ENCODE measurements at regions not wholly inside any gene's neighbourhood (a gene's known extent, or its start where the extent isn't known, plus 50 kb on each side); places are given as distances from the start of the nearest gene placed in this dataset.
"Not testable (repeated sequence)": the region's sequence is repeated elsewhere in the genome, so short reads cannot be mapped to it uniquely, and the experiment has no call there.

- no peak for DNase-seq
- H3K27me3 Mint-ChIP-seq (ENCODE audit: insufficient read depth) = no peaks in the 10 kb centered on the region
Measured at GRCh38 chr5:174581479-174581878, 142.9 kb upstream of the MSX2 start.

GRCh38 chr5:174581894-174582293, 142.5 kb upstream of the MSX2 start:
- TF ChIP-seq CTCF (IDR thresholded peaks at IDR 0.05) = no peak
- H3K4me3 Mint-ChIP-seq = no peak overlapping the region
- no peak for DNase-seq
- no peak overlapping the region for H3K27ac Mint-ChIP-seq
- H3K27me3 Mint-ChIP-seq (ENCODE audit: insufficient read depth) = no peaks in the 10 kb centered on the region
- peaks cover 4% of the 10 kb centered on the region; the same call in 1 of the 2 replicates for H3K36me3 Mint-ChIP-seq (ENCODE audit: low read depth)
- no peaks in the 10 kb centered on the region for H3K4me1 Mint-ChIP-seq (ENCODE audit: low read depth)
- H3K9me3 Mint-ChIP-seq = peaks cover 37% of the 10 kb centered on the region

More at GRCh38 chr5:174581479-174581878, 142.9 kb upstream of the MSX2 start:
- no peak overlapping the region for H3K27ac Mint-ChIP-seq
- no peak overlapping the region for H3K4me3 Mint-ChIP-seq
- peaks cover 34% of the 10 kb centered on the region for H3K9me3 Mint-ChIP-seq
- no peak; the same call in 1 of the 2 replicates for TF ChIP-seq CTCF (IDR thresholded peaks at IDR 0.05)
- H3K36me3 Mint-ChIP-seq (ENCODE audit: low read depth) = peaks cover 4% of the 10 kb centered on the region; the same call in 1 of the 2 replicates
- no peaks in the 10 kb centered on the region for H3K4me1 Mint-ChIP-seq (ENCODE audit: low read depth)

- no peak for TF ChIP-seq CTCF (IDR thresholded peaks at IDR 0.05)
- H3K4me1 Mint-ChIP-seq (ENCODE audit: low read depth) = no peaks in the 10 kb centered on the region
- no peak overlapping the region for H3K27ac Mint-ChIP-seq
- no peak for DNase-seq
- H3K4me3 Mint-ChIP-seq = no peak overlapping the region
- peaks cover 4% of the 10 kb centered on the region; the same call in 1 of the 2 replicates for H3K36me3 Mint-ChIP-seq (ENCODE audit: low read depth)
- no peaks in the 10 kb centered on the region for H3K27me3 Mint-ChIP-seq (ENCODE audit: insufficient read depth)
- peaks cover 37% of the 10 kb centered on the region for H3K9me3 Mint-ChIP-seq
Measured at GRCh38 chr5:174583071-174583470, 141.3 kb upstream of the MSX2 start.

- no peak overlapping the region for H3K27ac Mint-ChIP-seq
- no peak overlapping the region for H3K4me3 Mint-ChIP-seq
- H3K4me1 Mint-ChIP-seq (ENCODE audit: low read depth) = no peaks in the 10 kb centered on the region
- peaks cover 4% of the 10 kb centered on the region; the same call in 1 of the 2 replicates for H3K36me3 Mint-ChIP-seq (ENCODE audit: low read depth)
- peaks cover 40% of the 10 kb centered on the region for H3K9me3 Mint-ChIP-seq
- DNase-seq = no peak
- TF ChIP-seq CTCF (IDR thresholded peaks at IDR 0.05) = no peak
- H3K27me3 Mint-ChIP-seq (ENCODE audit: insufficient read depth) = no peaks in the 10 kb centered on the region
Measured at GRCh38 chr5:174585472-174585871, 138.9 kb upstream of the MSX2 start.

- H3K9me3 Mint-ChIP-seq = peaks cover 38% of the 10 kb centered on the region
- not testable (repeated sequence) for DNase-seq; H3K27me3 Mint-ChIP-seq (ENCODE audit: insufficient read depth); H3K36me3 Mint-ChIP-seq (ENCODE audit: low read depth); H3K27ac Mint-ChIP-seq; H3K4me1 Mint-ChIP-seq (ENCODE audit: low read depth); H3K4me3 Mint-ChIP-seq
Measured at GRCh38 chr5:174586163-174586562, 138.2 kb upstream of the MSX2 start.

- Mint-ChIP-seq H3K4me1 (ENCODE audit: low read depth) (no peaks in the 10 kb centered on the region), H3K27me3 (ENCODE audit: insufficient read depth) (peaks cover 2% of the 10 kb centered on the region; the same call in 1 of the 2 replicates), H3K36me3 (ENCODE audit: low read depth) (no peaks in the 10 kb centered on the region), H3K9me3 (peaks cover 42% of the 10 kb centered on the region), H3K4me3 (no peak overlapping the region), H3K27ac (no peak overlapping the region)
- no peak for DNase-seq
- TF ChIP-seq CTCF (IDR thresholded peaks at IDR 0.05) = no peak
Measured at GRCh38 chr5:174589011-174589410, 135.4 kb upstream of the MSX2 start.
